ENCODE measurements at regions not wholly inside any gene's neighbourhood (a gene's known extent, or its start where the extent isn't known, plus 50 kb on each side); places are given as distances from the start of the nearest gene placed in this dataset.

DNA sequence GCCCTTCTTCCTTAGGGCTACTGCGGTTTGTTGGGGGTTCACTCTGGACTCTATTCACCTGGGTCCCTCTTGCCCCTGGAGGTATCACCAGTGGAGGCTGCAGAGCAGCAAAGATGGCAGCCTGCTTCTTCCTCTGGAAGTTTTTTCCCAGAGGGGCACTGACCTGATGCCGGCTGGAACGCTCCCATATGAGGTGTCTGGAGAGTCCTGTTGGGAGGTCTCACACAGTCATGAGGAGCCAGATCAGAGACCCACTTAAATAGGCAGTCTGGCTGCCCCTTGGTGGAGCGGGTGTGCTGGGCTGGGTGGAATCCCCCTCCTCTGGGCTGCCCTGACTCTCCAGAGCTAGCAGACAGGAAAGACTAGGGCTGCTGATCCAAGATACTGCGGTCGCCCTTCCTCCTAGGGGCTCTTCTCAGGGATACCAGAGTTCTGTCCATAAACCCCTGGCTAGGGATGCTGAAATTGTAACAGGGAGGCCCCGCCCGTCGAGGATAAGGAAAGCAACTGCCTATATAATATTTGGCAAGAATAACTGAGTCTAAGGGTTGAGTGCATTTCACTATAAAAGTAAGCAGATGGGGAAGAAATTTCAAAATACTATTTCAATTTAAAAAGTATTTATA is 140.7 kb downstream of the NOL4 start:
- no peak for DNase-seq
- TF ChIP-seq, protein P1, sequence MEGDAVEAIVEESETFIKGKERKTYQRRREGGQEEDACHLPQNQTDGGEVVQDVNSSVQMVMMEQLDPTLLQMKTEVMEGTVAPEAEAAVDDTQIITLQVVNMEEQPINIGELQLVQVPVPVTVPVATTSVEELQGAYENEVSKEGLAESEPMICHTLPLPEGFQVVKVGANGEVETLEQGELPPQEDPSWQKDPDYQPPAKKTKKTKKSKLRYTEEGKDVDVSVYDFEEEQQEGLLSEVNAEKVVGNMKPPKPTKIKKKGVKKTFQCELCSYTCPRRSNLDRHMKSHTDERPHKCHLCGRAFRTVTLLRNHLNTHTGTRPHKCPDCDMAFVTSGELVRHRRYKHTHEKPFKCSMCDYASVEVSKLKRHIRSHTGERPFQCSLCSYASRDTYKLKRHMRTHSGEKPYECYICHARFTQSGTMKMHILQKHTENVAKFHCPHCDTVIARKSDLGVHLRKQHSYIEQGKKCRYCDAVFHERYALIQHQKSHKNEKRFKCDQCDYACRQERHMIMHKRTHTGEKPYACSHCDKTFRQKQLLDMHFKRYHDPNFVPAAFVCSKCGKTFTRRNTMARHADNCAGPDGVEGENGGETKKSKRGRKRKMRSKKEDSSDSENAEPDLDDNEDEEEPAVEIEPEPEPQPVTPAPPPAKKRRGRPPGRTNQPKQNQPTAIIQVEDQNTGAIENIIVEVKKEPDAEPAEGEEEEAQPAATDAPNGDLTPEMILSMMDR (IDR thresholded peaks at IDR 0.05), result no peak
- no peak for TF ChIP-seq POLR2A (IDR thresholded peaks at IDR 0.05)
- H3K4me3 ChIP-seq, result no peak overlapping the region
- H3K36me3 ChIP-seq (replicated peaks in 1 of 2; ENCODE audit: insufficient read depth in 1 of 2, low read depth in 2 of 2), result no peaks in the 10 kb centered on the region
- H3K27ac ChIP-seq, result no peak overlapping the region
- H3K27me3 ChIP-seq, result no peaks in the 10 kb centered on the region
- H3K4me1 ChIP-seq, result no peaks in the 10 kb centered on the region
- intact Hi-C loops (cut with DNase I), result no loop called here
- ATAC-seq, result no peak
- 83 to 93% methylated on average over 6 to 9 of the region's 9 CpGs for WGBS, 2 donors
- no peaks in the 10 kb centered on the region for H3K9me3 ChIP-seq

DNA sequence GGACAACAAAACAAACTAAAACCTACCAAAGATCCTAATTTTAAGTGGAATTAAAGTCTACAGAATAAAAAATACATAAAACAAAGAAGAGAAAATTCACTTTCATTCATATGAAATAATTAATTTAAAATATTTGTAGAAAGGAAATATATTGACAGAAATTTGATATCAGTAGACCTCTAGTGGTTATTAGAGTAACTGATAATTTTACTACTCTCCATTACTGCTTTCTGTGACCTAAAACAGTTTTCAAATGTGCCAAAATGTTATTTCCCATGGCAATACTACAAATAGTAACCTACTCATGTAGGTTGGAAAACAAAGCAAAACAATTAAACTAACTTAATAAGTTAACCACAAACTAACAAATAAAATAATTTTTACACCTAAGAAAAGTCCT is 147.1 kb downstream of the NOL4 start:
- TF ChIP-seq, protein P1 (IDR thresholded peaks at IDR 0.05), result no peak
- no peak for TF ChIP-seq POLR2A (IDR thresholded peaks at IDR 0.05)
- no peaks in the 10 kb centered on the region for H3K27me3 ChIP-seq
- DNase-seq (no peak), ATAC-seq (no peak)
- H3K9me3 ChIP-seq, result no peaks in the 10 kb centered on the region
- H3K27ac ChIP-seq, result no peak overlapping the region
- H3K36me3 ChIP-seq (replicated peaks in 1 of 2; ENCODE audit: insufficient read depth in 1 of 2, low read depth in 2 of 2), result no peaks in the 10 kb centered on the region
- no peak overlapping the region for H3K4me3 ChIP-seq
- no peaks in the 10 kb centered on the region for H3K4me1 ChIP-seq
- intact Hi-C loops (cut with DNase I), result no loop called here

DNA sequence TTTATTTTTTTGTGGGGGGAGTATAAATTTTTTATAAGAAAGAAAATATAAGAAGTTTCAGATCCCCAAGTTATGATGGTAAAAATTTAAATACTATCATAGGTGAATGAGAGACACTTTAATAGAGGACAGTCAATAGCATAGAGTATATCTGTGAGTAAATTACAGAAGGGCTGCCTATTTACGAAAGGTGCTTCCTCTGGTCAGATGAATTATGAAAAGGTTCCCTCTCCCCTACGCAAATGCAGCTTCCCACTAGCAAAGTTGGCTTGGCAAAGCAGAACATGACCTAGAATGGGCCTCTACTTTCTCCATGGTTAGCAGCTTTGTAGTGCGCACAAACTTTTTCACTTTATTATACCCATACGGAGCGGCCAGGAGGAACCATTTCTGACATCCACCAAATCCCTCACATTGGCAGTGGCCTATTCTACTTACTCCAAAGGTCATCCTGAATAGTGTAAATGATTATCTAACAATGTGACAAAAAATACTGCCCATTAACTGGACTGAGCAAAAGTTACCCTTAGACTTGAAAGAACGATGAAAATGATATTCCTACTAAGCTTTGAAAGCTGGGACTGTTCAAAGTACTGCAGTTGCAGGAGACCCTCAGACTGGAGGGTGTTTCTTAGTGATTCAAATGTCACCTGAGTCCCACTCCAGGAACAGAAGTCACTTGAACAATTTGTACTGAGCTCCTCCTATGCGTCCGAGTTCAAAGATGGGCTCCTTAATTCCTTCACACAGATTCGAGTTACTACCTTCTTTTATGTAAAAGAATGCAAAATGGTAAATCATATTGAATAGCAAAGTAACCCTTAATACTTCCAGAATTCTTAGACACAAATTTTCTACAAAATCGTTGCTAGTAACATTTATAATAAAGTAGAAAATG is 148.5 kb downstream of the NOL4 start:
- ATAC-seq (no peak), DNase-seq (no peak)
- no peaks in the 10 kb centered on the region for H3K27me3 ChIP-seq
- TF ChIP-seq, protein P1 (IDR thresholded peaks at IDR 0.05), result no peak
- TF ChIP-seq POLR2A (IDR thresholded peaks at IDR 0.05), result no peak
- intact Hi-C loops (cut with DNase I), result no loop called here
- H3K4me1 ChIP-seq, result no peaks in the 10 kb centered on the region
- no peak overlapping the region for H3K4me3 ChIP-seq
- no peaks in the 10 kb centered on the region for H3K9me3 ChIP-seq
- WGBS, 2 donors, result 77% methylated on average over 10 of the region's 10 CpGs
- no peaks in the 10 kb centered on the region for H3K36me3 ChIP-seq (replicated peaks in 1 of 2; ENCODE audit: insufficient read depth in 1 of 2, low read depth in 2 of 2)
- no peak overlapping the region for H3K27ac ChIP-seq

DNA sequence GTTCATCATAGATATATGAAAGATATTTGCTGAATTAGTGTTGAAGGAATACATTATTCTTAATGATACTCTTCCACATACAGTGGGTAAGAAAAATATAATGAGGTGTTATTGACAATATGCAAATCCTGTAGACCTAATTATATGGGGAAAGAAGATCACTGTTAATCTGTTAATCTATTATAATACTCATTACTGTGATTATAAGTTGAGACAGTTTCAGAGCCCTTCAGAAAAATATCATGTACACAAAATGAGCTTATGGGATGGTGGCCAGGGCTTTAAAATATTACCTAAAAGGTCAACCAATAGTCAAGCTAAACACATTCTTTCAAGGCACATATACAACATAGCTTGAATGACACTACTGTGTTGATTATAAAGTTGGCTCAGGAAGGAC is 163.5 kb downstream of the NOL4 start:
- no peak overlapping the region for H3K27ac ChIP-seq
- TF ChIP-seq, protein P1 (IDR thresholded peaks at IDR 0.05), result no peak
- no peak for TF ChIP-seq POLR2A (IDR thresholded peaks at IDR 0.05)
- ATAC-seq (no peak), DNase-seq (no peak)
- intact Hi-C loops (cut with DNase I), result no loop called here
- H3K36me3 ChIP-seq (replicated peaks in 1 of 2; ENCODE audit: insufficient read depth in 1 of 2, low read depth in 2 of 2), result no peaks in the 10 kb centered on the region
- no peaks in the 10 kb centered on the region for H3K4me1 ChIP-seq
- no peaks in the 10 kb centered on the region for H3K9me3 ChIP-seq
- H3K27me3 ChIP-seq, result no peaks in the 10 kb centered on the region
- no peak overlapping the region for H3K4me3 ChIP-seq

Data from body of pancreas (tissue), 4 donors.